ENCODE measurements at regions not wholly inside any gene's neighbourhood (a gene's known extent, or its start where the extent isn't known, plus 50 kb on each side); places are given as distances from the start of the nearest gene placed in this dataset.

DNA sequence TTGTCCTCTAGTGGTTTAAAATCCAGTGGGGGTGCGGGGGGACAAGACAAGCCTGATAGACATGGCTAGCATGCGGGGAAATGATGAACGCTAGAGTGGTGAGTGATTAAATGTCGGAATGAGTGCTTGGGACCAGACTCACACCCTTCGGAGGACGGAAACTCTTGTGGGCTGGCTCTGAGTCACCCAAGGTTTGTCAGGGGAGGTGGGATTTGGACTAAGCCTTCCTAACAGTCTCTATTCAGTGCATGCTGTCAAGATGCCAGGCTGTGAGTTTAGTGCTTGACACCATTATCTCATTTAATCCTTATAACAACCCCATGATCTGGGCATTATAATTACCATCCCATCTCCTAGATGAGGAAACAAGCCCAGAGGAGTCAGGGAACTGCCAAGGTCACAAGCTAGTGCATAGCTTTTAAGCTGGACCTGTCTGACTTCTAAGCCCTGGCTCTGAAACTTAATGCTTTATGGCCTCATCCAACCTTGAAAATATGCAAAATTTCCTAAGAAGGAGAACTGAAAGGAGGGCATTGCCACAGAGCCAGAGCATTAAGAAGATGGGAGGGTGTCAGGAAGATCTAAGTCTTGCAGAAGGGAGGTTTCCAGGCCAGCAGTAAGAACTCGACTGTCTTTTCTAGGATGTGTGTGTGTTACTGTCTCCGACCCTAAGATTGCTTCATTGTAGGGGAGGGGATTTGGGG, 168.7 kb upstream of the LRFN2 start:
- DNase-seq (ENCODE audit: low spot score in 2 of 2) = no peak
- H3K4me1 ChIP-seq = no peaks in the 10 kb centered on the region
- no peaks in the 10 kb centered on the region for H3K36me3 ChIP-seq (replicated peaks)
- no peak overlapping the region for H3K4me3 ChIP-seq
- H3K27me3 ChIP-seq (ENCODE audit: low read depth) = no peaks in the 10 kb centered on the region
- no peaks in the 10 kb centered on the region for H3K9me3 ChIP-seq
- in situ Hi-C loops (cut with MboI; ENCODE audit: low sequenced_read_pairs) = no loop called here

DNA sequence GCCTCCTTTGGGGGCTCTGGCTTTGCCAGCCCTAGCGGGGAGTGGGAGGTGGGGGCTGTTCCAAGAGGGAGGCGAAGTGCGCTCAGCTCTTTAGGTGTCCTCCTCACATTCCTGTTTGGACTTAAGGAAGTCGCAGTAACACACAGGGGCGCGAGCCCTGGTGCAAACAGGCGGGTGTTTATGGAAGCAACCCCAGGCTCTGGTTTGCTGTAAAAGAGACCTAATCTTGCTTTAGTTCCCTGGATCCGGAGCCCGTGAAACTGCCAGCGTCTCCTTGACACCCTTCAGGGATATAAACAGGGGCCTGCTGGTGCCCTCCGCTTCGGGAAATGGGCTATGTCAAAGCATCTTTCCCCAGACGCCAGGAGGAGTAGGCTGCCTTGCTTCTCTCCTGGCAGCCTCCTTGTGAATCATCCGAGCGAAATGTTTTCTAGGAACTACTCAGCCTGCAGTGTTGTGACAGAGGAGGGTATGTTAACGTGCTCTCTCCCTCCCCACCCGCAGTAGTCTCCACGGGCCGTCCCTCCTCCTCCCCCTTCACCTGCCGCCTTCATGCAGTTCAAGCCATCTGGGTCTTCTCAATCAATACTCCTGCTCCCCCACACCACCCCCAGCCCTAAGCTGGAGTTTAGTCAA, 168.0 kb upstream of the LRFN2 start:
- no peaks in the 10 kb centered on the region for H3K27me3 ChIP-seq (ENCODE audit: low read depth)
- no peaks in the 10 kb centered on the region for H3K9me3 ChIP-seq
- no peak for DNase-seq (ENCODE audit: low spot score in 2 of 2)
- no peak overlapping the region for H3K4me3 ChIP-seq
- H3K4me1 ChIP-seq = no peaks in the 10 kb centered on the region
- no peaks in the 10 kb centered on the region for H3K36me3 ChIP-seq (replicated peaks)
- in situ Hi-C loops (cut with MboI; ENCODE audit: low sequenced_read_pairs) = no loop called here

DNA sequence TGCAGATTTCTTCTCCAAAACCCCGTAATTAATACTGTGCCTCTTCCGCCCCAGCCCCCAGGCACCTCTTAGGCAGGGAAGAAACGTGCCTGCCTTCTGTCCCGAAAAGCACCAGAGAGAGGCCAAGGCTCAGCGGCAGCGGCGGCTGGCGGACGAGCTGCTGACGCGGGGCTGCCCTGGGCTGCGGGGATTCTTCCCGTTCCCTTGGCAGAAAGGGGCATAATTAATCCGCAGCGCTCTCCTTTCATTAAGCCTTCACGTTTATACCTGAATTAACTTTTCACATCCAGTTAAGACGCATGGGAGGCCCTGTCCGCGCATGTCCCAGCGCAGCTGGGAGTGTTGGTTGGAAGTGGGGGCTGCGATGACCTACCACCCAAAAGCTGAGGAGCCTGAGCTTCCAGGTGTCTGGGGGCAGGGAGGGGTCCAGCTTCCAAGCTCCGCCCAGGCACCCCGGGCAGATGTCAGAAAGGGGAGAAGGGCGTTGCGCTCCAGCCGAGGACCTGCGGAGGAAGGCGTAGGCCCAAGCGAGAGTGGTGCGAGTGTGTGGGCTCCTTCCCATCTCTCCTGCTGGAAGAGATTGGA, 167.4 kb upstream of the LRFN2 start:
- DNase-seq (ENCODE audit: low spot score in 2 of 2) = no peak
- no peaks in the 10 kb centered on the region for H3K27me3 ChIP-seq (ENCODE audit: low read depth)
- no peaks in the 10 kb centered on the region for H3K9me3 ChIP-seq
- H3K36me3 ChIP-seq (replicated peaks) = no peaks in the 10 kb centered on the region
- in situ Hi-C loops (cut with MboI; ENCODE audit: low sequenced_read_pairs) = no loop called here
- H3K4me1 ChIP-seq = no peaks in the 10 kb centered on the region
- no peak overlapping the region for H3K4me3 ChIP-seq

DNA sequence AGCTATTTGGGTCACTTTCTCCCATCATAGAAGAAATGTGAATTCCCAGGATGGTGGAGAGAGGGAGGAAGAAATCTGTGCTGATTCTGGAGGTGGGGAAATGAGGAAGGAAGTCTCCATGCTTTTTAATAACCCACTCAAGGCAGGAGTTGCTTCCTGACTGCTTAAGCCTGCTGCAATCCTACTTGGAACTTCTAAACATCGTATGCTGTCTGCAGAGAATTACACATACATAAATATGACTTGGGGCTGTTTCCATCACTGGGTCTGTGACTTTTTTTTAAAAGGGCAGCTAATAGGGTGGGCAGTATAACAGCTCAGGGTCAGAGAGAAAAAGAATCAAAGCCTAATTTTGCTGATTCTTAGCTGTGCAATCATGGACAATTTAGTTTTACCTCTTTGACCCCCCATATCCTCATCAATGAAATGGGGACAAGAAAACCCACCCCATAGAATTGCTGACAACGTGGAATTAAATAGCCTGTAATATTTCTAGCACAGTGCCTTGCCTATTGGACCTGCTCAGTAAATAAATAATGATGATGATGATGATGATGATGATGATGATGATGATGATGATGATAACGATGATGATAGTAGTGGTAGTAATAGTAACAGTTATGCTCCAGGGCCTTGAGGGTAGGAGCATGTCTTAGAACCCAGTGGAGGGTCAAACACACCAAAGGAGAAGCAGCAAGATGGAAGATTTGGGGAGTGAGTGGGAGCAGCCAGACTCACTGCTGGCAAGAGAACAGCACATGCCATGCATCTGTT, 166.7 kb upstream of the LRFN2 start:
- no peak overlapping the region for H3K4me3 ChIP-seq
- H3K9me3 ChIP-seq = no peaks in the 10 kb centered on the region
- H3K4me1 ChIP-seq = no peaks in the 10 kb centered on the region
- in situ Hi-C loops (cut with MboI; ENCODE audit: low sequenced_read_pairs) = no loop called here
- no peak for DNase-seq (ENCODE audit: low spot score in 2 of 2)
- no peaks in the 10 kb centered on the region for H3K27me3 ChIP-seq (ENCODE audit: low read depth)
- no peaks in the 10 kb centered on the region for H3K36me3 ChIP-seq (replicated peaks)

DNA sequence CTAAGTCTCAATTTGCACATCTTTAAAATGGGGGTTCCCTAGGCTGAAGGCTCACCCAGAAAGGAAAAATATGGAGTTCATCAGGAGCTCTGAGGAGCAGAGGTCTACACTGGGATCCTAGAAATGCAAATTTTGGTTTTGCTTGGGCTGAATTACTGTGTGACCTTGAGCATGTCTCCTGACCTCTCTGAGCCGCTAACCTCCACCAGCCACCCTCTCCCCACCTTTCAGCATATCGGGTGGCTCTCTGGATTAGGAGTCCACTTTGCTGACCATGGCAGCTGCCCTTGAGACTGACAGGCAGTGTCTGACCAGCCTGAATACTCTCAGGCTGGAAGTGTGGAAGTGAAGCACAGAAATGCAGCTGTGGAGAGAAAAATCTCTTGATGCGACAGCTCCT, 165.9 kb upstream of the LRFN2 start:
- DNase-seq (ENCODE audit: low spot score in 2 of 2) = no peak
- no peaks in the 10 kb centered on the region for H3K9me3 ChIP-seq
- H3K36me3 ChIP-seq (replicated peaks) = no peaks in the 10 kb centered on the region
- H3K27me3 ChIP-seq (ENCODE audit: low read depth) = no peaks in the 10 kb centered on the region
- in situ Hi-C loops (cut with MboI; ENCODE audit: low sequenced_read_pairs) = no loop called here
- H3K4me3 ChIP-seq = no peak overlapping the region
- no peaks in the 10 kb centered on the region for H3K4me1 ChIP-seq

DNA sequence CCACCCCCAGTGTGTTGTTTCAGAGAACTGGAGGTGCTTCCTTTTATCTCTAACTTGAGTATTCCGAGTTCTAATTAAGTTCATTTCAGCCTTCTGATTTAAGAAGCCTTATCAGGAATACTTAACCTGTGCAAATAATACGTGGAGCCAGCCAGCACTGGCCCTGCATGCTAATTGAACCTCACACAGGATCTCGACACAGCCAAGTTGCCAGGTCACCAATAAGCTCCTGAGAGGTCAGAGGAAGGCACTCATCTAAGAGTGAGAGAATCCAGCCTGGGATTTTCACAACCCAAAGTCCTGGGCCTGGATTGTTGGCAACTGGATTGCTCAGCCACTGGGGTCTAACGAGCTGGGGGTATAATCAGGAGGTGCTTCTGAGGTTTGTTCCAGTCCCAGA, 157.7 kb upstream of the LRFN2 start:
- Histone ChIP-seq H3K27me3 (ENCODE audit: low read depth) (no peaks in the 10 kb centered on the region), H3K4me3 (no peak overlapping the region), H3K9me3 (no peaks in the 10 kb centered on the region), H3K4me1 (no peaks in the 10 kb centered on the region), H3K36me3 (replicated peaks) (no peaks in the 10 kb centered on the region)
- in situ Hi-C loops (cut with MboI; ENCODE audit: low sequenced_read_pairs) = no loop called here
- no peak for DNase-seq (ENCODE audit: low spot score in 2 of 2)

DNA sequence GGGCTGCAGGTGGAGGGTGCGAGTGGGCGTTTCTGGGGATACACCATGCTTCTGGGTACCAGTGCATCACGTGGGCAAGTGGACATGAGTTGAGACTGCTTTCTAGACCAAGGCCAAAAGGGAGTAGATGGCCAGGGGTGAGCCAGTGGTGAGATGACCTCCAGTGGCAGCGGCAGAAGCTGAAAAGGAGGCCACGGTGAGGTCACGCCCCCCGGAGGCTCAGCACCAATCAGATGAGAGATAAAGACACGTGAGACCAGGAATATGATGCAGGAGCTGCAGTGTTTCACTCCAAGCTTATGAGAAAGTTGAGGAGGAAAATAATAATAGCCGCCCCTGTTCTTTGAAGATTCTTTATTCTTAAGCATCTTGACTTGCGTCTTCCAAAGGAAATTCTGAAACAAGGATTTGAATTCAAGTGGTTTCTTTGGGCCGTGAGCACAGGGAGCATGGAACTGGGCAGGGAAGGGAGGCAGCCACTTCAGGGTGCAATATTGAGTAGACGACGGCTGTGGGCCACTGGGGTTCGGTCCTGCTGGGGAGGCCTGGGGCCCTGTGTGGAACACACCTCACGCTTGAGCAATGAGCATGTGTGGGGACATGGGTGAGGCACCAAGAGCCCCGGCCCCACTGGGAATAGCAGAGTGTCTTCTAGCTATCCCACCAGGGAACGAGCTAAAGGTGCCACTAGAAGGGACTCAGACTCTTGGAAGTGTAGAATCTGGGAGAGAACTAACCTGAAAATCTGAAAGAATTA, 156.7 kb upstream of the LRFN2 start:
- Histone ChIP-seq H3K9me3 (no peaks in the 10 kb centered on the region), H3K27me3 (ENCODE audit: low read depth) (no peaks in the 10 kb centered on the region), H3K4me1 (no peaks in the 10 kb centered on the region), H3K4me3 (no peak overlapping the region), H3K36me3 (replicated peaks) (no peaks in the 10 kb centered on the region)
- no peak for DNase-seq (ENCODE audit: low spot score in 2 of 2)
- in situ Hi-C loops (cut with MboI; ENCODE audit: low sequenced_read_pairs) = no loop called here

DNA sequence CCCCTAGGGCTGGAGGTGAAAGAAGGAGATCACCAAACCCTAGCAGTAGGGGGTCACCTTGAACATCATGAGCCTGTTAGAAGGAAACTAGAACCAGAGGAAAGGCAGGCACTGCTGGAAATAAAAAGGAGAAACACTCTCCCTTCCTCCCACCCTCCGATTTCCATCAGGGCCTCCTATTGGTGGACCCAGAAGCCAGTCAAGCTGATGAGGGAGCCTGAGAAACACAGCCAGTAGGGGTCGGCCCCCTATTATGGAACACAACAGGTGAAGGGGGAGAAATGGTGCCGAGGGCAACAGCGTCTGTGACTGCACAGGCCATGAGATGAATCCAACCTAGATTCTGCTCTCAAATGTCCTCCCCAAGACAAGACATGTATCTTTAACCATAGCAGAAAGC, 156.1 kb upstream of the LRFN2 start:
- in situ Hi-C loops (cut with MboI; ENCODE audit: low sequenced_read_pairs) = no loop called here
- Histone ChIP-seq H3K4me1 (no peaks in the 10 kb centered on the region), H3K27me3 (ENCODE audit: low read depth) (no peaks in the 10 kb centered on the region), H3K9me3 (no peaks in the 10 kb centered on the region), H3K36me3 (replicated peaks) (no peaks in the 10 kb centered on the region), H3K4me3 (no peak overlapping the region)
- no peak for DNase-seq (ENCODE audit: low spot score in 2 of 2)

DNA sequence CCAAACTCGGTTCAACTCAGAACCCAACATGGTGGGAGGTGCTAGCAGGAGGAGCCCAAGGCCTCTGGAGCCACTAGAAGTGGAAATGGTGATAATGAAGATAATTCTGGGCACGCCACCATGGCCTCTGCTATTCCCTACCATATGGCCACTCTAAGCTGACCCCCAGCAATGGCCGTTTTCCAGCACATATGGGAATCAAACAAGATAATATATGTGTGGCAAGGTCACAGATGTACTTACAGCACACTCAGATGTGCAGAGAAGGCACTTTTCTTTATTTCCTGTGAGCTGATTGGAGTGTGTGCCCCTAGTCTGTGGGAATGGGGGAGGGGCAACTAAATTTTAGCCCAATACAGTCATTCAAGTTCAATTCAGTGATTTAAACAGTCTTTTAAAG, 153.4 kb upstream of the LRFN2 start:
- H3K27me3 ChIP-seq (ENCODE audit: low read depth) = 0 out of 2 replicates have a peak, but pooled peaks cover 3% of the 10 kb centered on the region
- in situ Hi-C loops (cut with MboI; ENCODE audit: low sequenced_read_pairs) = no loop called here
- H3K4me1 ChIP-seq = no peaks in the 10 kb centered on the region
- H3K4me3 ChIP-seq = no peak overlapping the region
- no peak for DNase-seq (ENCODE audit: low spot score in 2 of 2)
- no peaks in the 10 kb centered on the region for H3K9me3 ChIP-seq
- no peaks in the 10 kb centered on the region for H3K36me3 ChIP-seq (replicated peaks)

DNA sequence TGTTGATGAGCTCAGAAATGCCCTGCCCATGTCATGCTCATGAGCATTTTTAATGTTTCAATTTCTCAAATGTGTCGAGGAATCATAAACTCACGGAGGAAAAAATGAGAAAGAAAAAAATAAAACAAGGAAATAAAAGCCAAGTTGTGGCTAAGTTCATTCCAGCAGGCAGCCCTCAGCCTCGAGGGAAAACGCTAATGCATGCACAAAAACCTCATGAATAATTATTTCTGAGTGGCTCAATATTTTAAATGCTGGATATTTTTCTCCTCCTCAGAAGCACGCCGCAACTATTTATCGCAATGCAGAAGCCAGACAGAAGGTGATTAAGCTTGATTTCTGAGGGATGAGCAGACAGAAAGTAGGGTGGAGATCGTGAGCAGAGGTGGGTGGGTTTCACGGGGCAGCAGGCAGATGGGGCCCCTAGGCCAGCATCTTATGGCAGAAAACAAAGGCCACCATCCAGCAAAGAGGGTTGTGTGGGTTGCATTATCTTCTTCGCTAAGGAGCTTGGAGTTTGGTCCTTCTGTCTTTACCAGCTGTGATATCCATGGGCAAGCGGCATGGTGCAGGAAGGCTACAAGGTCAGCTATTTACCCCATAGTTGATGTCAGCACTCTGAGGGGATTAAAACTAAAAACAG, 151.5 kb upstream of the LRFN2 start:
- Histone ChIP-seq H3K9me3 (no peaks in the 10 kb centered on the region), H3K36me3 (replicated peaks) (no peaks in the 10 kb centered on the region), H3K27me3 (ENCODE audit: low read depth) (0 out of 2 replicates have a peak, but pooled peaks cover 3% of the 10 kb centered on the region), H3K4me1 (no peaks in the 10 kb centered on the region), H3K4me3 (no peak overlapping the region)
- in situ Hi-C loops (cut with MboI; ENCODE audit: low sequenced_read_pairs) = no loop called here
- DNase-seq (ENCODE audit: low spot score in 2 of 2) = no peak

DNA sequence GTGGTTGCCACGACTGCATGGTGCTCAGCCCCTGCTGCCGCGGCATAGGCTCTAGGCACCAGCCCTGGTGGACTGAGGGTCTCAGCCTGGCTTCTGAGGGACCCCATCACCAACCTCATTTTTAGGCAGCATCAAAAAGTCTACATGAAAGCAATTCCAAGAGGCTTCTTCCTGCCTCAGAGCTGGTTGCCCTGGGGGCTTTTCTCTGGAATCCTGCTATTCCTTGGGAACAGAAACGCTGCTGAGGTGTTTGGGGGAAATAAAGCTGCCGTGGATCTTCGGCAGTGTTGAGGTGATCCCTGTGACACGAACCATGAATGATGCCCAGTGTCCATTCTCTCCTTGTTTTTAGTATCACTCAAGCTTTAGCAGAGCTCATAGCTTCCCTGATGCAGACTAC, 148.4 kb upstream of the LRFN2 start:
- Histone ChIP-seq H3K27me3 (ENCODE audit: low read depth) (0 out of 2 replicates have a peak, but pooled peaks cover 3% of the 10 kb centered on the region), H3K36me3 (replicated peaks) (no peaks in the 10 kb centered on the region), H3K4me3 (no peak overlapping the region), H3K9me3 (no peaks in the 10 kb centered on the region), H3K4me1 (no peaks in the 10 kb centered on the region)
- DNase-seq (ENCODE audit: low spot score in 2 of 2) = no peak
- in situ Hi-C loops (cut with MboI; ENCODE audit: low sequenced_read_pairs) = no loop called here

DNA sequence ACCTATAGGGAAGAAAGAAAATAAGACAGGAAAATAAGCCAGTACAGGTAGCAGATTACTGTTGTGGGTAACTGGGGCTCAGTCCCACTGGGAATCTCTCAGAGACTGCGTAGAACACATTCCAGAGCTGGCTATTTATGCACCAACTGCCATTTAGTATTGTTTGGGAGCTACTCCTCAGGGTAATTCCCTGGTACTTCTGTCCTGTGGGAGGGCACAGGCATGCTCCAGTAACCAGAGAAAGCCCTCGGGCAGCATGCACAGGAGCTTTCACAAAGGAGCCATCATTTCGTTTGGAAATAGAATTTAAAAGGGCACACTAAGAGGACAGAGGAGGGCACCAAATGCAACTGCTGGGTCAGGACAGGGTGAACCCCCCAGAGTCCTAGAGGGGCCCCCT, 148.0 kb upstream of the LRFN2 start:
- Histone ChIP-seq H3K27me3 (ENCODE audit: low read depth) (0 out of 2 replicates have a peak, but pooled peaks cover 3% of the 10 kb centered on the region), H3K9me3 (no peaks in the 10 kb centered on the region), H3K4me3 (no peak overlapping the region), H3K36me3 (replicated peaks) (no peaks in the 10 kb centered on the region), H3K4me1 (no peaks in the 10 kb centered on the region)
- no peak for DNase-seq (ENCODE audit: low spot score in 2 of 2)
- in situ Hi-C loops (cut with MboI; ENCODE audit: low sequenced_read_pairs) = no loop called here

DNA sequence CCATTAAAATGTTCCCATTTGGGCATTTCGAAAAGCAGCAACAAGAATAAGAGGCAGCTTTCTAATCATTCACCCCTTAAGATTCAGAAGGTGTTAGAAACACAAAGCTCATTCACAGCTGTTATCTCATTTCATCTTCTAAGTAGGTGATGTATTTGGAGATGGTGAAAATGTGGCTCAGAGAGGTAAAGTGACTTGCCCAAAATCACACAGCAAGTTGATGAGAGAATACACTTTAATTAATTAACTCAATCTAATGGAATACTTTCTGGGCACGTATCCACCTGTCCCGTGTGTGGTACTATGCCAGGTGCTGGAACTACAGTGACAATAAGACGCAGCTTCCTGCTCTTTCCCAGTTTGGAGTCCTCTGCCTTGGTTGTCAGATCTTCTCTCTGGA, 147.4 kb upstream of the LRFN2 start:
- no peak for DNase-seq (ENCODE audit: low spot score in 2 of 2)
- no peak overlapping the region for H3K4me3 ChIP-seq
- in situ Hi-C loops (cut with MboI; ENCODE audit: low sequenced_read_pairs) = no loop called here
- H3K27me3 ChIP-seq (ENCODE audit: low read depth) = 0 out of 2 replicates have a peak, but pooled peaks cover 3% of the 10 kb centered on the region
- no peaks in the 10 kb centered on the region for H3K4me1 ChIP-seq
- no peaks in the 10 kb centered on the region for H3K9me3 ChIP-seq
- H3K36me3 ChIP-seq (replicated peaks) = no peaks in the 10 kb centered on the region
